Right ventricle myocardium superior (tissue), 1 donor: ENCODE measurements at regions not wholly inside any gene's neighbourhood (a gene's known extent, or its start where the extent isn't known, plus 50 kb on each side); places are given as distances from the start of the nearest gene placed in this dataset.
"Not testable (repeated sequence)": the region's sequence is repeated elsewhere in the genome, so short reads cannot be mapped to it uniquely, and the experiment has no call there.

Source experiments
- ATAC-seq: fragments of 200-7000 bp; cut with Tn5 transposase; one replicate; pipeline ENCODE4 v1.9.1; 2020; ENCODE audit warnings: mild to moderate bottlenecking; ENCODE audit not compliant: poor library complexity
- DNase-seq: peaks from one replicate; pipeline ENCODE4 v3.0.0-alpha.2; 2020
- intact Hi-C: fragments of 100-400 bp; cut with DNase I; formaldehyde crosslinking; loops from one replicate; pipeline ENCODE4 v1.11.2; 2022
- donor health status: DM: no; HTN: yes; CAD: no; lungs with severe emphysema.

DNA sequence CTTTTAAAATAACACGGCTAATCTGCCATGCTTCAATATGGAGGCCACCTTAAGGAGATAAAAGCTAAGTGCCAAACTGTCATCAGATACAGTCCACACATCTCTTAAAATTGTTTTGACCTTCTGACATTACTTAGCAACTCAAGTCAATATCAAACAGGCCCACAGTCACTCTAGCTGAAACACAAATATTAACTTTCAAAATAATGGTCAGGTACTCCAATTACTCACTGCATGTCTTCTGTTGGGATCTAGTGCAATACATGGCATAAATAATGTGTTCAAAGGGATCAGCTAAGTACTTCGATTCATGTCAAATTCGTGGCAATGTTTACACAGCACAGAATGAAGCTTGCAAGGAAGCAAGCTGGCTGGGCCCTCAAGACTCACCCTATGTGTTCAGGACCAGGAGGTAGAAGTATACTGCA, 133.9 kb upstream of the BEND6 start:
- ATAC-seq (peak; percentile 40), DNase-seq (no peak)
- intact Hi-C loops: no loop called here

GRCh38 chr6:56820060-56820459, 134.8 kb upstream of the BEND6 start:
- intact Hi-C loops: no loop called here
- DNase-seq: no peak
- ATAC-seq: no peak

- intact Hi-C loops: no loop called here
- DNase-seq (no peak), ATAC-seq (no peak)
These were observed 135.3 kb upstream of the BEND6 start for GRCh38 chr6:56819604-56820003.

DNA sequence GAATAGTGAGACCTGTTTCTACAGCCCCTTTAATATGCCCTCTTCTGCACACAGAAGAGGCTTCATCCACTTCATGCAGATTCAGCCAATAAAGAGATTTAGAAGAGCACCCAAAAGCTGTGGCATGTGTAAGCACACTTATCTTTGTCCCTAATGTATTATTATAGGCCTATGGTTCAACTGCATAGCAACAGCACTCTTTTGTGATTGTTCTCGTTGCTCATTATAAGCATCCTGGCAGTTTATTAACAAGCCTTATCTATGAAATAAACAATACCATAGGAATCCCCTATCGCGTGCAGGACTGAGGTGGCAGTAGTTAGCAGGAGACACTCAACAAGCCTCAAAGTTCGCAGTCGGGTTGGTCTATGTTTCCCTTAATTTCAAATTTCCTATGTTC, 138.5 kb upstream of the BEND6 start:
- DNase-seq (no peak), ATAC-seq (peak; percentile 17)
- intact Hi-C loops: no loop called here

- ATAC-seq (peak; percentile 57), DNase-seq (no peak)
- intact Hi-C loops: no loop called here
These were observed 139.5 kb upstream of the BEND6 start for GRCh38 chr6:56815436-56815835.

DNA sequence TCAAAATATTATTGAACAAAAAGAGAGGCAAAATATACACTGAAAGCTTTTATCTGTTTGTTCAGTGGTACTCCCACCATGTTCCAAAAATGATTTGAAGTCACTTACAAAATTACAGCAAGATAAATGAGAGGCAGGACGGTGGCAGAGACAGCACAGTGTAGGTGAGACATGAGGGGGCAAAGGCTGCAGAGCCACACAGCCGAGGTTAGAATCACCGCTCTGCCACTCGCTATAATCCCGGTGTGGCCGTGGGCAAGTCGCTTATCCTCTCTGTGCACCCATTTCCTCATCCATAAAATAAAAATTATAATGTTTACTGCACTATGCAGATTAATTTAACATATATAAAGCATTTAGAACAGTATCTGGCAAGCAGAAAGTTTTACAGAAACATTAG, 140.1 kb upstream of the BEND6 start:
- ATAC-seq (peak; percentile 45), DNase-seq (peak; percentile 30)
- intact Hi-C loops: no loop called here

- intact Hi-C loops: no loop called here
- ATAC-seq (peak; percentile 70), DNase-seq (no peak)
These were observed 140.6 kb upstream of the BEND6 start for GRCh38 chr6:56814308-56814707.

- ATAC-seq, DNase-seq, intact Hi-C loops: not testable (repeated sequence)
These were observed 142.1 kb upstream of the BEND6 start for GRCh38 chr6:56812851-56813250.

DNA sequence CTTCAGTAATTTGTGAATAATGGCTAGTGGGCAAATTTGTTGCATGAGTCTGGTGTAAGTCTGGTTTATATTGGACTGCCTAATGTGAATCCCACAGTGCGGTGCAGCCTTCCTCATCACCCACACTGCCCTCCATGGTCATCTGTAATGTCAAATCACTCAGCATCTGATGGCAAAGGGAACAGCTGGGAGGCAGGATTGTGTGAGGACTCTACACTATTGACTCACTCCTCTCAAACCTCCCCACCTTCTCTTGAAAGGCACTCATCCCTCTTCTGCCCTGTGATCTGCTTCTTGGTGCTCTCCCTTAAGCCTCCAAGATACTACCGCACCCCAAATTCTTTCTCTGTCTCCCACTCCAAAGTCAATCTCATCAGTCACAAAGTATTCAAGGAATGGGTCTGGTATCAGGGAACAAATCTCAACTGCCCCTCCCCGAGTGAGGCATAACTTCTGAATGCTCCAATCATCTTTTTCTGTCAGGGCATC, 146.0 kb upstream of the BEND6 start:
- intact Hi-C loops: no loop called here
- ATAC-seq: peak; percentile 66
- DNase-seq: no peak

DNA sequence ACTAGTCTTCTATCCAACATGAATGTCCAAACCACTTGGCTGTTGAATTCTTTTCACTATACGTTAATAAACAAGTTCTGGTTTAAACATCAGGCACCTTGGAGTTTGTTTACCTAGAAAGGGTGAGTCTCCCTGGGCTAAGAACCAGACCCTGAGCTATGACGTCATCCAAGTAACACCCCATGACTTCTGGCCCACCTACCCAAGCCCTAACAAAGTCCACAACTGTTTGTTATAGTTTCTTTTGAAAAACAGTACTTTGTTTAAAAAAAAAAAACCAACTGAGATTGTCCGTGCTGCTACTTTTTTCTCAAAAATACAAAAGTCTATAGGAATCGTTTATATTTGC, 146.9 kb upstream of the BEND6 start:
- ATAC-seq (no peak), DNase-seq (no peak)
- intact Hi-C loops: no loop called here

- ATAC-seq (no peak), DNase-seq (no peak)
- intact Hi-C loops: no loop called here
These were observed 147.4 kb upstream of the BEND6 start for GRCh38 chr6:56807326-56807988.

GRCh38 chr6:56806368-56806767, 148.5 kb upstream of the BEND6 start:
- DNase-seq (no peak), ATAC-seq (no peak)
- intact Hi-C loops: no loop called here

DNA sequence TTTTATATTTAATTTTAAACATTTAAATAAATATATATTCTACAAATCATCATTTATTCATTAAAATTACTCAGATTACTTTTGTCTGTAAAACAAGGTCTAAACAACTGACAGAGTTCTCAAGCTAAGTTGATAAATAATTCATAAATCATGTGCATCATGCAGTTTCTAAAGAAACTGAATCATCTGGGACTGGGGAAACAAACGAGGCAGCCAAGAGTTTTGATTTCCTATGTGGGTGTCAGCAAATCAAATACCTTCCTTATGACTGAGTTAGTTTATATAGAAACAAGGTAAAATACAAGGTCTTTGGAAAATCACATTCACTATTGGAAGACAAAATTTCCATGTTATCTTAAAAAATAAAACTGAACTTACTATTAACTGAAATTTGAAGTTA, 149.9 kb upstream of the BEND6 start:
- intact Hi-C loops: no loop called here
- no peak for ATAC-seq
- DNase-seq: no peak

DNA sequence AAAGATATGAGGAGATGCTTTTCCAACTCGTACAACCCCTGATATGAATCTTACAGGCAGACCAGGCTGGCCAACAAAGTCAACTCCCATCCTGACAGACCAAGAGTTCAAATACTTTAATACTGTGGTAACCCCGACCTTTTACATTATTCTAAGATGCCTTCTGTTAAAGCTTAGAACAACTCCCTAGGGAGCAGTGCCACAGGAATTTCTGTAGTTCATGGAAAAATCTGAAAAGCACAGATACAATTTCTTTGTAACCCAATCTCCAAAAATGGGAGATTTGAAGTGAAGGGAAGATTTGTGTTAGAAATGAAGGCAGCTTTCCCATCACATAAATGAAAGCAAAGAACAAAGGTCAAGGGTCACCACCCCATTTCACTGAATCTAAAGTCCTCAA, 151.3 kb upstream of the BEND6 start:
- DNase-seq (no peak), ATAC-seq (no peak)
- intact Hi-C loops: no loop called here

GRCh38 chr6:56802584-56802983, 152.3 kb upstream of the BEND6 start:
- intact Hi-C loops: no loop called here
- DNase-seq: no peak
- no peak for ATAC-seq

GRCh38 chr6:56799989-56800388, 154.9 kb upstream of the BEND6 start:
- ATAC-seq: no peak
- intact Hi-C loops: no loop called here
- DNase-seq: no peak

GRCh38 chr6:56798163-56798562, 155.5 kb upstream of the DST start:
- ATAC-seq (peak; percentile 74), DNase-seq (no peak)
- intact Hi-C loops: no loop called here

DNA sequence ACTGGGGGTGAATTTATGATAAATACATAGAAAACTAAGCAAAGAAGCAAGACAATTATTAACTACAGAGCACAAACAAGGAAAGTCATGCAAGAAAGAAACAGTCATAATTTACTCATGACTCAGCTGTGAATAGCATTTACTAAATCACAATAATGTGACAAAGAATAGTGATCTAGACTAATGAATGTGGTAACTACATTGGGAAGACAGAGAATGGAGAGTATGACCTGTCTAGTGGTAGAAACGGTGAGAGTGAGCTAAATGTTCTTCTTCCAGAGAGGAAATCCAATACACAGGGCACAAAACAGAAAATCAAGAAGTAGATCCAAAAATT, 153.5 kb upstream of the DST start:
- DNase-seq (no peak), ATAC-seq (no peak)
- intact Hi-C loops: no loop called here

DNA sequence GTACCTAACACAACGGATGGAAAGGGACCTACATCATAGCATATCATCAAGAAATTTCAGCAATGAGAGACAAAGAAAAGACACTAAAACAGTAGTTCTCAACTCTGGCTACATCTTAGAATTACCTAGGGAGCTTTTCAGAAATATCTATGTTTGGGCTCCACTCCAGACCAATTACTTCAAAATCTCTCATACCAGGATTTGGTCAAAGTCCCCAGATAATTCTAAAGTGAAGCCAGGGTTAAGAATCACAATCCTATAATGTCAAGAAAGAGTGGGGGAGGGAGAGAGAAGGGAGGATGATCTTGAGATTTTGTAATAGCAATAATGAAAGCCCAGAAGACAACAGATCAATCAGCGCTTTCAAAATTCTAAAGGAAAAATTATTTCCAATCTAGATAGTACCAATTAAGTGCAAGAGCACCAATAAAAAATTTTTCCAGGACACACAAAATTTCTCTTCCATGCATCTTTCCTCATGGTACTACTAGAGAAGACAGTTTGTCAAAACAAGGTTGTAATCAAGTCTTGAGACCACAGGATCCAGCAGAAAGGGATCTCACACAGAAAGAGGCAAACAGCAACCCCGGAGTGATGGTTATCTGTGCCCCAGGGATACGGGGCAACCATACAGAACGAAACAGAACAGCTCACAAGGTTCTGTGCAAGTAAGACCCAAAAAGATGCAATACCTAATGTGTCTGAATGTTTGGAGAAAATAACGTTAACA, 152.9 kb upstream of the DST start:
- intact Hi-C loops: no loop called here
- ATAC-seq (no peak), DNase-seq (no peak)

DNA sequence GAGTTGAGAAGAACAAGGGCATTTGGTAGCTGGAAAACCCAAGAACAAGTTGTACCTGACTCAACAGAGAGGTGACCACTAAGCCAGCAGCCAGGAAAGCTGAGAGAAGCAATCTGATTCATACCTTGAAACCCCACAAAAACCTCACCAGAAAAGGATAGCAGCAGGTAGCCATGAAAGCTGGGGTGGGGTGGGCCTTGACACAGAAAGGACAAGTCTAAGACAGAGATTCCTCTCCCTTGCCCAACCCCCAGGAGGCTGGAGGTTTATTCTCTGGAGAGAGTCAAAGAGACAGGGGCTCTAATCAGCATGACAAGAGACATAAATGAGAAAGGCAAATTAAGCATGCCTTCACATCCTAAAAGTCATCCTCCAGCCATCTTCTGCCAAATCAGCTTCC, 151.7 kb upstream of the DST start:
- no peak for ATAC-seq
- DNase-seq: no peak
- intact Hi-C loops: no loop called here

GRCh38 chr6:56793938-56794337, 151.2 kb upstream of the DST start:
- ATAC-seq: peak; percentile 24
- intact Hi-C loops: no loop called here
- DNase-seq: no peak
